ENCODE measurements at regions not wholly inside any gene's neighbourhood (a gene's known extent, or its start where the extent isn't known, plus 50 kb on each side); places are given as distances from the start of the nearest gene placed in this dataset.
A peak's percentile ranks its signal among the peaks of the same experiment; 100 is the strongest.

DNA sequence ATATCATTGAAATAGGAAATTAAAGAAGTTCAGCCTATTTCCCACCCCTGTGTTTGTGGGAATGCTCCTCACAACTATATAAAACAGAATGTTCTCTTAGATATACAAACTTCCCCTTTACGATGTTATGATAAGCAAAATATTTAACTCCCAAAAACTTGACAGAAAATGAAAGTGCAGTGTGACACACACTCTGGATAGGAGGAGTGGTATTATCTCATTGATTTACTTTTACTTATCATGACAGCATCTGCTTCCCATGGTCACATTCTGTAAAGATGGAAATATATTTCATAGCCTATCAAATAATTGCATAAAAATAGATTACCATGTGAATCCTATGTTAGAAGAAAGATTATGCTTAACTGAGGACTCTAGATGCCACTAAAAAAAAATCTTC is 96.6 kb upstream of the STK17B start:
- H3K9ac ChIP-seq (ENCODE audit: low read length): peak overlapping the region; percentile 37; the same call in 1 of the 2 replicates
- no peaks in the 10 kb centered on the region for H3K79me2 ChIP-seq (ENCODE audit: insufficient read depth, low read length)
- H3K4me3 ChIP-seq (ENCODE audit: low read depth, low read length, poor library complexity, severe bottlenecking): peak overlapping the region; percentile 1
- no peaks in the 10 kb centered on the region for H4K20me1 ChIP-seq (ENCODE audit: insufficient read depth, low read length)
- H3K27ac ChIP-seq (ENCODE audit: low read depth, low read length, poor library complexity, severe bottlenecking): peak overlapping the region; percentile 90
- TF ChIP-seq, protein P1, sequence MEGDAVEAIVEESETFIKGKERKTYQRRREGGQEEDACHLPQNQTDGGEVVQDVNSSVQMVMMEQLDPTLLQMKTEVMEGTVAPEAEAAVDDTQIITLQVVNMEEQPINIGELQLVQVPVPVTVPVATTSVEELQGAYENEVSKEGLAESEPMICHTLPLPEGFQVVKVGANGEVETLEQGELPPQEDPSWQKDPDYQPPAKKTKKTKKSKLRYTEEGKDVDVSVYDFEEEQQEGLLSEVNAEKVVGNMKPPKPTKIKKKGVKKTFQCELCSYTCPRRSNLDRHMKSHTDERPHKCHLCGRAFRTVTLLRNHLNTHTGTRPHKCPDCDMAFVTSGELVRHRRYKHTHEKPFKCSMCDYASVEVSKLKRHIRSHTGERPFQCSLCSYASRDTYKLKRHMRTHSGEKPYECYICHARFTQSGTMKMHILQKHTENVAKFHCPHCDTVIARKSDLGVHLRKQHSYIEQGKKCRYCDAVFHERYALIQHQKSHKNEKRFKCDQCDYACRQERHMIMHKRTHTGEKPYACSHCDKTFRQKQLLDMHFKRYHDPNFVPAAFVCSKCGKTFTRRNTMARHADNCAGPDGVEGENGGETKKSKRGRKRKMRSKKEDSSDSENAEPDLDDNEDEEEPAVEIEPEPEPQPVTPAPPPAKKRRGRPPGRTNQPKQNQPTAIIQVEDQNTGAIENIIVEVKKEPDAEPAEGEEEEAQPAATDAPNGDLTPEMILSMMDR (IDR thresholded peaks at IDR 0.05; ENCODE audit: low read length): no peak
- no peak for TF ChIP-seq EZH2 (IDR thresholded peaks at IDR 0.05; ENCODE audit: borderline replicate concordance, low read length)
- peaks cover 80% of the 10 kb centered on the region for H3K4me1 ChIP-seq (ENCODE audit: insufficient read depth, low read length, severe bottlenecking)
- H3K27me3 ChIP-seq (ENCODE audit: insufficient read depth, low read length): no peaks in the 10 kb centered on the region
- H3K36me3 ChIP-seq (ENCODE audit: insufficient read depth, low read length): no peaks in the 10 kb centered on the region
- H3F3A ChIP-seq (ENCODE audit: insufficient read depth, low read length): peaks cover 8% of the 10 kb centered on the region; the same call in 1 of the 2 replicates
- H2AFZ ChIP-seq (ENCODE audit: low read length): no peak overlapping the region
- no peaks in the 10 kb centered on the region for H3K9me3 ChIP-seq (ENCODE audit: low read length)
- H3K9me2 ChIP-seq (ENCODE audit: low read depth, low read length): no peaks in the 10 kb centered on the region
- H3K4me2 ChIP-seq (ENCODE audit: low read length): peak overlapping the region; percentile 53

DNA sequence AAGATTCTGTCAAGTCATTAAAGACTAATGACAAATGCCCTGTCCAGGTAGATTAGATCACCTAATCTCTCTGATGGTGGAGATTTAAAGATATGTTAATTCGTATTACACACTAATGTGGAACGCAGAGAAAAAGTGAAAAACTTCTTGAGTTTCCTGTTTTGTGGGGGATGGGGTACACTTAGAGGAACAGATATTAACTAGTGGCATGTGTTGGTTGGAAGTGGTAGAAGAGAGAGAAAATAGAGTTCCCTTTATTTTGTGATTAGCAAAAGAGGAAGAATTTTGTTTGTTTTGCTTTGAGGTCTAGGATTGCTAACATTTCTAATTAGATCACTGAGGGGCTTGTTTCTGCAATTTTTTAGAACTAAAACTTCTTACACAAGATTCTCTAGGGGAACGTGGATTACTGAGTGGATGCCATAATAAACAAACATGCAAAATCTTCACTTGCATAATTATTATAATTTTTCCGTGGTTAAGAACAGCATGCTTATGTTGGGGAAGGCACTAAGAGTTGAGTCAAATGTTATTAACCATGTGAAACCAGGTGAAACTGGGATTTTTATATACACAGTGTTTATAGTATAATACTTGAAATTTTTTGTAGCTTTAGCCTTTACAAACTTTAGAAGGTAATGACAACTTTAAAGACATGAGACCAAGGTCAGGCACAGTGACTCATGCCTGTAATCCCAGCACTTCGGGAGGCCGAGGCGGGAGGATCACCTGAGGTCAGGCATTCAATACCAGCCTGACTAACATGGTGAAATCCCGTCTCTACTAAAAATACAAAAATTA is 97.4 kb upstream of the STK17B start:
- no peaks in the 10 kb centered on the region for H4K20me1 ChIP-seq (ENCODE audit: insufficient read depth, low read length)
- no peaks in the 10 kb centered on the region for H3K9me2 ChIP-seq (ENCODE audit: low read depth, low read length)
- no peaks in the 10 kb centered on the region for H3K79me2 ChIP-seq (ENCODE audit: insufficient read depth, low read length)
- H3K4me3 ChIP-seq (ENCODE audit: low read depth, low read length, poor library complexity, severe bottlenecking): peak overlapping the region; percentile 1
- peak overlapping the region; percentile 37 for H3K9ac ChIP-seq (ENCODE audit: low read length)
- peak overlapping the region; percentile 53 for H3K4me2 ChIP-seq (ENCODE audit: low read length)
- H3K9me3 ChIP-seq (ENCODE audit: low read length): no peaks in the 10 kb centered on the region
- peak overlapping the region; percentile 90 for H3K27ac ChIP-seq (ENCODE audit: low read depth, low read length, poor library complexity, severe bottlenecking)
- H3K27me3 ChIP-seq (ENCODE audit: insufficient read depth, low read length): no peaks in the 10 kb centered on the region
- H2AFZ ChIP-seq (ENCODE audit: low read length): peak overlapping the region; percentile 71
- peaks cover 80% of the 10 kb centered on the region for H3K4me1 ChIP-seq (ENCODE audit: insufficient read depth, low read length, severe bottlenecking)
- H3K36me3 ChIP-seq (ENCODE audit: insufficient read depth, low read length): no peaks in the 10 kb centered on the region
- TF ChIP-seq EZH2 (IDR thresholded peaks at IDR 0.05; ENCODE audit: borderline replicate concordance, low read length): no peak
- TF ChIP-seq, protein P1 (IDR thresholded peaks at IDR 0.05; ENCODE audit: low read length): no peak
- H3F3A ChIP-seq (ENCODE audit: insufficient read depth, low read length): peaks cover 11% of the 10 kb centered on the region; the same call in 1 of the 2 replicates

DNA sequence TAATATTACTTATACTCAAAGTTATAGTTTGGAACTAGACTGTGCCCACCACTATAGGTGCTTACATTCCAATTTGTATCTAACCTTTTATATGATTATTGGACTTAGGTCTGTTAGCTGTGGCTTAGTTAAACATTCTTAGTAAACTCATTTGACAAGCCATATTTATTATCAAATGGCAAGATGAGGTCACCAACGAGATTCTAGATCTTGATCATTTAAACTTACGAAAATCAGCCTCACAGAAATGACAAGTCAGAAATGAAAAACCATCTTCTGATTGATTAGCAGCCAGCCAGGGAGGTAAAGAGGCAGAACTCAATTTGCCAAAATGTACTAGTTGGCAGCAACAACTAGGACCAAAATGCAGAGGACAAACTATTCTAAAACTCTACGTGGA is 100.4 kb upstream of the STK17B start:
- Histone ChIP-seq H3K9ac (ENCODE audit: low read length) (no peak overlapping the region), H3F3A (ENCODE audit: insufficient read depth, low read length) (peaks cover 20% of the 10 kb centered on the region), H2AFZ (ENCODE audit: low read length) (no peak overlapping the region), H3K9me2 (ENCODE audit: low read depth, low read length) (no peaks in the 10 kb centered on the region), H4K20me1 (ENCODE audit: insufficient read depth, low read length) (no peaks in the 10 kb centered on the region), H3K4me3 (ENCODE audit: low read depth, low read length, poor library complexity, severe bottlenecking) (no peak overlapping the region), H3K27me3 (ENCODE audit: insufficient read depth, low read length) (no peaks in the 10 kb centered on the region), H3K27ac (ENCODE audit: low read depth, low read length, poor library complexity, severe bottlenecking) (no peak overlapping the region), H3K4me2 (ENCODE audit: low read length) (no peak overlapping the region), H3K4me1 (ENCODE audit: insufficient read depth, low read length, severe bottlenecking) (peaks cover 95% of the 10 kb centered on the region), H3K36me3 (ENCODE audit: insufficient read depth, low read length) (no peaks in the 10 kb centered on the region), H3K79me2 (ENCODE audit: insufficient read depth, low read length) (no peaks in the 10 kb centered on the region), H3K9me3 (ENCODE audit: low read length) (no peaks in the 10 kb centered on the region)
- TF ChIP-seq, protein P1 (IDR thresholded peaks at IDR 0.05; ENCODE audit: low read length): no peak
- no peak for TF ChIP-seq EZH2 (IDR thresholded peaks at IDR 0.05; ENCODE audit: borderline replicate concordance, low read length)

Data from OCI-LY1 (cell line).